ENCODE measurements at regions not wholly inside any gene's neighbourhood (a gene's known extent, or its start where the extent isn't known, plus 50 kb on each side); places are given as distances from the start of the nearest gene placed in this dataset.

GRCh38 chr5:14059810-14060209 lies 83.3 kb upstream of the TRIO start:
- CTCF ChIA-PET: no interaction called here
- intact Hi-C loops (cut with micrococcal nuclease; ENCODE audit: unreplicated experiment): no loop called here
- H3K27me3 Mint-ChIP-seq (ENCODE audit: unreplicated experiment): no peaks in the 10 kb centered on the region

GRCh38 chr5:14057289-14057688 lies 85.9 kb upstream of the TRIO start:
- H3K4me1 Mint-ChIP-seq (ENCODE audit: low read depth, unreplicated experiment): no peaks in the 10 kb centered on the region
- BruUV-seq (replicated peaks): no TSS peak
- no peaks in the 10 kb centered on the region for H3K9me3 Mint-ChIP-seq (ENCODE audit: low read depth, unreplicated experiment)
- CTCF ChIA-PET: no interaction called here
- H3K27me3 Mint-ChIP-seq (ENCODE audit: unreplicated experiment): no peaks in the 10 kb centered on the region
- intact Hi-C loops (cut with micrococcal nuclease; ENCODE audit: unreplicated experiment): no loop called here
- no peaks in the 10 kb centered on the region for H3K36me3 Mint-ChIP-seq (ENCODE audit: insufficient read depth, unreplicated experiment)
- no peak for DNase-seq
- TF ChIP-seq CTCF (IDR thresholded peaks at IDR 0.05; ENCODE audit: unreplicated experiment): no peak
- no peak overlapping the region for H3K4me3 Mint-ChIP-seq (ENCODE audit: low read depth, unreplicated experiment)
- no peak overlapping the region for H3K27ac Mint-ChIP-seq (ENCODE audit: unreplicated experiment)

More at GRCh38 chr5:14059810-14060209, 83.3 kb upstream of the TRIO start:
- no peak overlapping the region for H3K27ac Mint-ChIP-seq (ENCODE audit: unreplicated experiment)
- DNase-seq: no peak
- no peak overlapping the region for H3K4me3 Mint-ChIP-seq (ENCODE audit: low read depth, unreplicated experiment)
- no peaks in the 10 kb centered on the region for H3K9me3 Mint-ChIP-seq (ENCODE audit: low read depth, unreplicated experiment)
- BruUV-seq (replicated peaks): no TSS peak
- no peaks in the 10 kb centered on the region for H3K4me1 Mint-ChIP-seq (ENCODE audit: low read depth, unreplicated experiment)
- no peaks in the 10 kb centered on the region for H3K36me3 Mint-ChIP-seq (ENCODE audit: insufficient read depth, unreplicated experiment)
- no peak for TF ChIP-seq CTCF (IDR thresholded peaks at IDR 0.05; ENCODE audit: unreplicated experiment)

GRCh38 chr5:14056039-14056438 lies 87.1 kb upstream of the TRIO start:
- BruUV-seq (replicated peaks): no TSS peak
- DNase-seq: no peak
- Mint-ChIP-seq H3K4me1 (ENCODE audit: low read depth, unreplicated experiment) (no peaks in the 10 kb centered on the region), H3K27ac (ENCODE audit: unreplicated experiment) (no peak overlapping the region), H3K4me3 (ENCODE audit: low read depth, unreplicated experiment) (no peak overlapping the region), H3K27me3 (ENCODE audit: unreplicated experiment) (no peaks in the 10 kb centered on the region), H3K9me3 (ENCODE audit: low read depth, unreplicated experiment) (no peaks in the 10 kb centered on the region), H3K36me3 (ENCODE audit: insufficient read depth, unreplicated experiment) (no peaks in the 10 kb centered on the region)
- no peak for TF ChIP-seq CTCF (IDR thresholded peaks at IDR 0.05; ENCODE audit: unreplicated experiment)
- CTCF ChIA-PET: no interaction called here
- intact Hi-C loops (cut with micrococcal nuclease; ENCODE audit: unreplicated experiment): no loop called here

GRCh38 chr5:14054965-14055963 lies 87.9 kb upstream of the TRIO start:
- no TSS peak for BruUV-seq (replicated peaks)

More at GRCh38 chr5:14054965-14055963, 87.9 kb upstream of the TRIO start:
- no peak for DNase-seq
- no peak for TF ChIP-seq CTCF (IDR thresholded peaks at IDR 0.05; ENCODE audit: unreplicated experiment)
- H3K27ac Mint-ChIP-seq (ENCODE audit: unreplicated experiment): no peak overlapping the region
- intact Hi-C loops (cut with micrococcal nuclease; ENCODE audit: unreplicated experiment): no loop called here
- H3K36me3 Mint-ChIP-seq (ENCODE audit: insufficient read depth, unreplicated experiment): no peaks in the 10 kb centered on the region
- CTCF ChIA-PET: no interaction called here
- no peak overlapping the region for H3K4me3 Mint-ChIP-seq (ENCODE audit: low read depth, unreplicated experiment)
- H3K4me1 Mint-ChIP-seq (ENCODE audit: low read depth, unreplicated experiment): no peaks in the 10 kb centered on the region
- H3K27me3 Mint-ChIP-seq (ENCODE audit: unreplicated experiment): no peaks in the 10 kb centered on the region
- H3K9me3 Mint-ChIP-seq (ENCODE audit: low read depth, unreplicated experiment): no peaks in the 10 kb centered on the region
